SK-N-SH treated with all-trans-retinoic acid at 6 μM for 48 hours (cell line): ENCODE measurements at regions not wholly inside any gene's neighbourhood (a gene's known extent, or its start where the extent isn't known, plus 50 kb on each side); places are given as distances from the start of the nearest gene placed in this dataset.

Source experiments
- CSDC2 ChIP-seq: fragments of 250-450 bp; sonication (Bioruptor Pico); IDR thresholded peaks from 2 replicates; pipeline ENCODE4 v1.5.0; 2020; ENCODE audit warnings: mild to moderate bottlenecking, moderate library complexity
- POU6F1 ChIP-seq: fragments of 250-450 bp; sonication (Bioruptor Pico); IDR thresholded peaks from 2 replicates; pipeline ENCODE4 v1.8.0; 2021; ENCODE audit warnings: low read depth, mild to moderate bottlenecking, moderate library complexity, borderline replicate concordance
- RARB ChIP-seq: fragments of 250-450 bp; sonication (Bioruptor Pico); IDR thresholded peaks from 2 replicates; pipeline ENCODE4 v1.8.0; 2021; ENCODE audit warnings: mild to moderate bottlenecking, moderate library complexity
- ZFP3 ChIP-seq: fragments of 250-450 bp; sonication (Bioruptor Pico); IDR thresholded peaks from 2 replicates; pipeline ENCODE4 v1.5.0; 2020; ENCODE audit warnings: mild to moderate bottlenecking, moderate library complexity
- ZNF8 ChIP-seq: fragments of 450-650 bp; formaldehyde crosslinking; IDR thresholded peaks from 2 replicates; pipeline ENCODE4 v1.5.0; 2020; ENCODE audit warnings: mild to moderate bottlenecking, moderate library complexity

- no peak for TF ChIP-seq RARB (CRISPR knock-in tag)
- TF ChIP-seq ZNF8 = no peak
- no peak for TF ChIP-seq POU6F1
- TF ChIP-seq ZFP3 (CRISPR knock-in tag) = no peak
- TF ChIP-seq CSDC2 (CRISPR knock-in tag) = no peak
These were observed 180.4 kb downstream of the UACA start for GRCh38 chr15:70583006-70583405.
